ENCODE measurements at regions not wholly inside any gene's neighbourhood (a gene's known extent, or its start where the extent isn't known, plus 50 kb on each side); places are given as distances from the start of the nearest gene placed in this dataset.

GRCh38 chr2:106631281-106631680, 144.1 kb downstream of the CD8B2 start:
- DNase-seq = no peak

GRCh38 chr2:106638043-106638442, 150.9 kb downstream of the CD8B2 start:
- no peak for DNase-seq

- no peak for DNase-seq
These were observed 151.4 kb downstream of the CD8B2 start for GRCh38 chr2:106638580-106638979.

DNA sequence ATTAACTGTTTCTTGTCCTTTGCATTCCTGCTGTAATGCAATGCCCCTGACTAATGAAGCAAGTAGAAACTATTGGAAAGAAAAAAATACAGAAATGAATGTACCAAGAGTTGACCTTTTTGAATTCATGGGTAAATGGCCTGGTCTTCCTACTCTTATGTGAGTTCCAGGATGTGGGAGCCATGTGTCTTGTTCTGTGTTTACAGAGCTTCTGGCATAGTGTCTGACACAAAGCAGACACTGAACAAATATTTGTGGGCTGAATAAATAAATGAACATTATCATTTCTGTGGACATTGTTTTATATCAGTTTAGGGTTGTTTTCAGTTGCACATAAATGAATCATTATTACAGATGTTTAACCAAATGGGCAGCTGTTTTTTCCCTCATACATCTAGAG, 155.5 kb downstream of the CD8B2 start:
- DNase-seq = no peak

DNA sequence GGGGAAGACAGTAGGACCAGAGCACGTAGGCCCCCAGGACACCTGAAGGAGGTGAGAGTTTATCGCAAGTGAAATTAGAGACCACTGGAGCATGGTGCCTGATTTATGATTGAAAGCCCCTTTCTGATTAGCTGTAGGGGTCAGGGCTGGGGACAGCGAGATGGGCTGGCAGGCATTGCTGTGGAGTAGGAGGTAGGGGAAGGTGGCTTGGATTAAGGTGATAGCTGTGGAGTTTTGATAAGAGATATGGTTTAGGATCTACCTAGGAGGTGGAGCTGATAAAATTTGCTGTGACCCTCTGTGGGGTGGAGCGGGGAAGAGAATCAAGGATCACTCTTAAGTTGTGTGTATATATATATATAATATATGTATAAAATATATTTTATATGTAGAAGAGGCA, 157.5 kb downstream of the CD8B2 start:
- no peak for DNase-seq

- no peak for DNase-seq
These were observed 159.4 kb downstream of the CD8B2 start for GRCh38 chr2:106646605-106647004.

GRCh38 chr2:106649306-106649705, 162.1 kb downstream of the CD8B2 start:
- DNase-seq = no peak

GRCh38 chr2:106653465-106653864, 166.3 kb downstream of the CD8B2 start:
- DNase-seq = no peak

DNA sequence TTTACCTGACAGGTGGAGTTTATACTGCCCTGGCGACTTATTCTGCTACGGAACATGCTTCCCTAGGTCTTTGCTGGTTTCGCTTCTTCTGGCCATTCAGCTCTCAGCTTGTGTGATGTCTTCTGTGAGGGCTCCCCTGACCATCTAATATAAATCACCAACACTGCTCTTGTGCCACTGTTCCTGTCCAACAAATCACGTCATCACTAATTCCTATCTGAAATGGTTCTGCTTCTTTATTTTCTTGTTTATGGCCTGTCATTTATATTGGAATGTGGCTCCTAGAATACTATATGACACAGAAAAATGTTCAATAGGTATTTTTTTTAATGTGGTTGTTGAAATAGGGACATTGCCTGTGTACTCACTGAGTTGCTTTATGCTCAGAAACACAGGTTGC, 171.5 kb downstream of the CD8B2 start:
- no peak for DNase-seq

DNA sequence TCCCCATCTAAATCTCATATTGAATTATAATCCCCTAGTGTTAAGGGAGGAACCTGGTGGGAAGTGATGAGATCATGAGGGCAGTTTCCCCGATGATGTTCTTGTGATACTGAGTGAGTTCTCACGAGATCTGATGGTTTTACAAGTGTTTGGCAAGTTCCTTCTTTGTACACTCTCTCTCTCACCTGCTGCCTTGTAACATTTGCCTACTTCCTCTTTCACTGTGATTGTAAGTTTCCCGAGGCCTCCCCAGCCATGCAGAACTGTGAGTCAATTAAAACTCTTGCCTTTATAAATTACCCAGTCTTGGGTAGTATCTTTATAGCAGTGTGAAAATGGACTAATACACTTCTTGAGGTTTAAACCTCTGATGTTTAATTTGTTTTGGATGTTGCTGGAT, 177.5 kb downstream of the CD8B2 start:
- DNase-seq = no peak

DNA sequence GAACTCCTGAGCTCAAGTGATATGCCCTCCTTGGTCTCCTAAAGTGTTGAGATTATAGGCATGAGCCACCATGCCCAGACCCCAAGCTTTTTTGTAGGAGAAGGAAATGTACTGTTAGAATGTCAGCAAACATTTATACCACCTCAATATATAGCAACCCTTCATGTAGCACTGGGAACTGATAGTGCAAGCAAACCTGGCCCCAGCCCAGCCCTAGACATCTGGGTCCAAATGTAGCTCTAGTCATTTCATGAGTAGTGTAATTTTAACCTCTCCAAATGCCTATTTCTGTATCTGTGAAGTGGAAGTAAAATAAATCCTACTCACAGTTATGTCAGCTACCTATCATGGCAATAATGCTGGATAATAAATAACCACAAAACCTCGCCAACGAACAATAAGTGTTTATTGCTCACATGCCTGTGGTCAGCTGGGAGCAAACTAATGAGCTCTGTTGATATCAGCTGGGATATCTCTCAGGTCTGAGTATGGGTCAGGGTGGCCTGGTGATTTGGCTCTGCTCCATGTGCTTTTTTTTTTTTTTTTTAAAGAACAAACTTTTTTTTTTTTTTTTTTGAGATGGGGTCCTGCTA, 180.4 kb downstream of the CD8B2 start:
- DNase-seq = no peak

- no peak for DNase-seq
These were observed 198.2 kb downstream of the CD8B2 start for GRCh38 chr2:106685180-106685897.

- no peak for DNase-seq
These were observed 199.2 kb downstream of the ST6GAL2 start for GRCh38 chr2:106686814-106687213.

GRCh38 chr2:106694964-106695470, 190.9 kb downstream of the ST6GAL2 start:
- no peak for DNase-seq

GRCh38 chr2:106695919-106696318, 190.0 kb downstream of the ST6GAL2 start:
- DNase-seq = no peak

GRCh38 chr2:106700616-106701015, 185.4 kb downstream of the ST6GAL2 start:
- no peak for DNase-seq

DNA sequence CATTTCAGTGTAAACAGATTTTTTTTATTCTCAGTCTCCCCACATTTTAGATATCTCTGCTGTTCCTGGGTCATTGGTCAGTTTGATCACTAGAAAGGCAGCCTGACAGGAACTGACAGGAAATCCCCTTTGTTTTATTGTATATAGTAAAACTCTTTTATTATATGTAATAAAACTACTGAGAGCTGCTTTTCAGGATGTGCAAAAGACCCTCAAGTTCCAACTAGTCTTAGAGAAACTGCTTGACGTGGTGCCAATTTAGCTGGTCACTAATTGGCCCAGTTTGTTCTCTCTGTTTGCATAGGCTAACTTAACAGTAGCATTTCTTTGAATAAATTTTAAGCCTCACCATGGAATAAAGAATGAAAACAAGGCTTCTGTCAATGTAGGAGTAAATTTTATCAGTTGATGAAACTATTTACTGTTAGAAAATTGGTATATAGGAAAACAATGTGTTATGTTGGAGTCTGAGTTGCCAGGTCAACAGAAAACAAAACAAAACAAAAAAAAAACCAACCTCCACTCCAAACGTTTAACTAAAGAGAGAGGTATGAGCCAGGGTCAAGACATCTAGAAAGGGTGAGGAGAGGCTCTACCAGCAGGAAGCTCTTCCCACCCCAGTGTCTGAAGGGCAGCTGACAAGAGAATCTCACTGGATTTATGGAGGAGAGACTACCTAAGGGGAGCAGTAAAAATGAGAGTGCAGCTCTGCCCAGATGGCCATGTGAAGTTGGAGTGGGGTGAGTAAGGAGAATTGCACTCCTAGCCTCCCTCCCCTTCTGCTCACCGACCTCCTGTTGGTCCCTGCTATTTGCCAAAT, 184.6 kb downstream of the ST6GAL2 start:
- no peak for DNase-seq

GRCh38 chr2:106703161-106703560, 182.8 kb downstream of the ST6GAL2 start:
- no peak for DNase-seq

DNA sequence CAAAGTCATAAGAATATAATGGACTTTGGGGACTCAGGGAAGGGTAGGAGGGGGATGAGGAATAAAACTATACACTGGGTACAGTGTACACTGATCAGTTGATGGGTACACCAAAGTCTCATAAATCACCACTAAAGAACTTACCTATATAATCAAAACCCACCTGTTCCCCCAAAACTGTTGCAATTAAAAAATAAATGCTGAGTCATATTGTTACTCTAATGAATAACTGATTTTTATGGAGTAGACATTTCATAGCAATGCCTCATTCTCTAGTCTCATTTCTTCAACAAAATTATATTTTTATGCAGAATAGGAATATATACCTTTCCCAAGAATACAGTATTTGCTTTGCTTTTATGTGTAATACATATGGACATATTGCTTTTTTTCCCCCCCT, 181.2 kb downstream of the ST6GAL2 start:
- DNase-seq = no peak

DNA sequence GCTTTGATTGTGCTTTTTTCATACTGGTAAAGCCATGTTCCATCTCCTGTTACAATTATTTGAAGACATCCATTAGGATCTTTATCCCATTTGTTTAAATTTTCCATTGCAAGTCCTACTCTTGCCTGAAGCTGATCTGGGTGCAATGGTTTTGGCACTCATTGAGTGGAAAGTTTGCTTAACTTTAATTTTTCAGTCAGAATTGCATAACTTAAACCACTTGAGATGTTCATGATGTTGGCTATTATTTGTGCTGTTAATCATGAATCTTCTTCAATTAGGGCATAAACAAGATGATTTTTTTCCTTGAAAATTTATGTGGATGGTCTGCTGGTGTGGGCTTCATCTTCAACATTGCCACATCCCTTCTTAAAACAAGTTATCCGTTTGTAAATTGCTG, 180.1 kb downstream of the ST6GAL2 start:
- no peak for DNase-seq

GRCh38 chr2:106706283-106706682, 179.7 kb downstream of the ST6GAL2 start:
- no peak for DNase-seq

DNA sequence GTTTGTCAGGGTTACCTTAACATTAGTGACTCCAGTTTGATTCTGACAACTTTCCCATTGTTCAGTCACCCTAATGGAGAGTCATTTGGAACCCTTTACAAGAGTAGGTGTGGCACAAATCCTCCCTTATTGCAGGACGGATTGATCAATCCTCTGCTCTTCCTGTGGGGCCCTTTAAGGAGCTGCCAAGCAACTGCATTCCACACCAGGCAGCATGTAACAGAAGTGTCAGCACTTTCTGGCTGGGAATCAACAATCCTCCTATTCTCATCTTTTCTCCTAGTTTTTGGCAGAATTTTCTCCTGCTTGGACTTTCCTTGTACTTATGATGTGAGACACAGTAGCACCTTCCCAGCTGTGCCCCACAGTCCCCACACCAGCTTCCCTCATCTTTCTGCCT, 177.8 kb downstream of the ST6GAL2 start:
- DNase-seq = no peak

DNA sequence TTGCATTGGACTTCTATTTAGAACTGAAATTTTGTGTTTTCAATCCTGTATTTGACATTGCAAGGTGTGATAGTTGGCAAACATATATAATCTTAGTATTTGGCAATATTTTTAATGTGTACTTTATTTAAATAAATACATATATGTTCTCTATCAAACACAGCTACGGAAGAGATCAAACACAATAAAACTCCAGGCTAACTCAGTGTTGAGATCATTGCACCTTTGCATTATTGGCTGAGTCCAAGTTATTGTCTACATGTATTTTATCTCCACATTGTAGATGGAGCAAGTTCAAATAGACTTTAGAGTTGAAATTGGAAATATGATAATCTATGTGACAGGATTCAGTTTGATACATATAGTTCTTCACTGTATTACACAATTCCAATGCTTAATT, 176.7 kb downstream of the ST6GAL2 start:
- DNase-seq = no peak

DNA sequence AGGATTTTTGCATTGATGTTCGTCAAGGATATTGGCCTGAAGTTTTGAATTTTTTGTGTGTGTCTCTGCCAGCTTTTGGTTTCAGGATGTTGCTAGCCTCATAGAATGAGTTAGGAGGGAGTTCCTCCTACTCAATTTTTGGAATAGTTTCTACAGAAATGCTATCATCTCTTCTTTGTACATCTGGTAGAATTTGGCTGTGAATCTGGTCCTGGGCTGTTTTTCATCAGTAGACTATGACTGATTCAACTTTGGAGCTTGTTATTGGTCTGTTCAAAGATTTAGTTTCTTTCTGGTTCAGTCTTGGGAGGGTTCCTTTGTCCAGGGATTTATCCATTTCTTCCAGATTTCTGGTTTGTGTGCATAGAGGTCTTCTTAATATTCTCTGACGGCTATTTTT, 166.7 kb downstream of the ST6GAL2 start:
- no peak for DNase-seq

Data from activated CD4-positive, alpha-beta T cell treated with anti-CD3 and anti-CD28 coated beads for 4 hours (primary cell).